LNCaP clone FGC (cell line): ENCODE measurements at regions not wholly inside any gene's neighbourhood (a gene's known extent, or its start where the extent isn't known, plus 50 kb on each side); places are given as distances from the start of the nearest gene placed in this dataset.

Experiments used
- DNase-seq: peaks from one replicate; pipeline ENCODE4 v3.0.0-alpha.2; 2011; ENCODE audit warnings: low read depth
- H3K4me3 ChIP-seq: 2 replicates; pipeline ENCODE4 v1.5.1; 2011; ENCODE audit warnings: mild to moderate bottlenecking, low read depth, low read length, control low read depth
- CTCF ChIP-seq: IDR thresholded peaks from 2 replicates; pipeline ENCODE4 v1.5.1; 2012; ENCODE audit warnings: mild to moderate bottlenecking; ENCODE audit not compliant: control insufficient read depth, insufficient read depth; ENCODE audit errors: extremely low read depth

- no peak for TF ChIP-seq CTCF
- DNase-seq, result no peak
Measured at GRCh38 chr11:8760896-8761295, 78.3 kb downstream of the RPL27A start.

GRCh38 chr11:8763070-8763685 lies 80.6 kb downstream of the RPL27A start:
- no peak for DNase-seq
- TF ChIP-seq CTCF, result no peak
- no peak overlapping the region for H3K4me3 ChIP-seq

More at GRCh38 chr11:8760896-8761295, 78.3 kb downstream of the RPL27A start:
- no peak overlapping the region for H3K4me3 ChIP-seq

DNA sequence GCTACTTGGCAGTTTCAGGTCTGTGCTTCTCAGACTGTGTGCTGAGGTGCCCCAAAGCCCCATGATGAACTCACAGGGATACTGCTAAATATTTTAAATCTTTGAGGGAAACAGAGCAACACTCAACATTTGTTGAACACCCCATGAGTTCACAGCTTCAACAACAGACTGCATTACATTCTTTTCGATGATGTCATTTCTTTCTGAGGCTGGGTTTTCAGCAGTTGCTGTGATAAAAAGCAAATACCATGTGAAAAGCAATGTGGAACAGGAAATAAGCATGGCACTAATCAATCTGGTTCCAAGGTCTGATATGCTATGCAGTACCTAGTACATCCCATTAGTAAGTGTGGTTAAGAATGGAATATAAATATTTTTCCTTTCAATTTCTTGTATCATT lies 82.7 kb downstream of the RPL27A start:
- TF ChIP-seq CTCF, result no peak
- DNase-seq, result no peak
- H3K4me3 ChIP-seq, result no peak overlapping the region

- no peak for TF ChIP-seq CTCF
- DNase-seq, result no peak
- no peak overlapping the region for H3K4me3 ChIP-seq
Measured at GRCh38 chr11:8766043-8766987, 83.7 kb downstream of the RPL27A start.

DNA sequence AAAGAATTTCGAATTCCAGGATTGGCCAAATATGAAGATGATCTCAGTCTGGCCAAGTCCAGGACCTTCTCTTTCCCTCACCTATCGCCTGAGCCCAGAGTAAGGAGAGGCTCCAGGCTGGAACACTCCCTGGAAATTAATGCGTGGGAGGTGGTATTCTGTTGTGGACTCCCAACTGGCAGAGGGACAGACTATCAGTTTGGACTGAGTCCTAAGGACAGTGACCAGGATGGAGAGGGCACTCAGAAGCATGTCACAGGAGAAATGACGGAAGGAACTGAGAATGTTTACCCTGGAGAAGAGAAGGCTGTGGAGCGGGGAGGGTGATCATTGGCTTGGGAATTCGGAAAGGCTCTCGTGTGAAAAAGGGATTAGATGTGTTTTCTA lies 84.4 kb downstream of the RPL27A start:
- H3K4me3 ChIP-seq, result no peak overlapping the region
- no peak for DNase-seq
- TF ChIP-seq CTCF, result no peak

- TF ChIP-seq CTCF, result no peak
- H3K4me3 ChIP-seq, result no peak overlapping the region
- no peak for DNase-seq
Measured at GRCh38 chr11:8767466-8768142, 85.0 kb downstream of the RPL27A start.
